ENCODE measurements at regions not wholly inside any gene's neighbourhood (a gene's known extent, or its start where the extent isn't known, plus 50 kb on each side); places are given as distances from the start of the nearest gene placed in this dataset.

DNA sequence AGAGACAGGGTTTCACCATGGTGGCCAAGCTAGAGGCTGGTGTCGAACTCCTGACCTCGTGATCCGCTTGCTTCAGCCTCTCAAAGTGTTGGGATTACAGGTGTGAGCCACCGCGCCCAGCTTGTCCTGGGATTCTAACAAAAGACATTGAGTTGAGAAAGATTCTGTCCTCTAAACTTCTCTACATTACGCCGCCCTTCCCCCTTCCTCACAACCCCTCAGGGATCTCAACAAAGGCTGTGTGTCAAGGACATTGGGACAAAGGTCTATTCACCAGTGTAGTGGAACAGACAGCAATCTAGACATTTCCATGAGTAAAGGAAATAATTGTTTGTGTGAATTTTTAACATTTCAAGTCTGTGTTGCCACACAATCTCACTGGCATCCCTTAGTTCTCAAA, 68.8 kb upstream of the KIF5B start:
- H3K27ac Mint-ChIP-seq, result no peak overlapping the region
- H3K36me3 Mint-ChIP-seq (ENCODE audit: low read depth), result no peaks in the 10 kb centered on the region
- CTCF ChIA-PET, result no interaction called here
- DNase-seq, result no peak
- no peak overlapping the region for H3K4me3 Mint-ChIP-seq
- peaks cover 6% of the 10 kb centered on the region for H3K9me3 Mint-ChIP-seq
- POLR2A ChIA-PET, result no interaction called here
- H3K27me3 Mint-ChIP-seq, result no peaks in the 10 kb centered on the region
- no peaks in the 10 kb centered on the region for H3K4me1 Mint-ChIP-seq

DNA sequence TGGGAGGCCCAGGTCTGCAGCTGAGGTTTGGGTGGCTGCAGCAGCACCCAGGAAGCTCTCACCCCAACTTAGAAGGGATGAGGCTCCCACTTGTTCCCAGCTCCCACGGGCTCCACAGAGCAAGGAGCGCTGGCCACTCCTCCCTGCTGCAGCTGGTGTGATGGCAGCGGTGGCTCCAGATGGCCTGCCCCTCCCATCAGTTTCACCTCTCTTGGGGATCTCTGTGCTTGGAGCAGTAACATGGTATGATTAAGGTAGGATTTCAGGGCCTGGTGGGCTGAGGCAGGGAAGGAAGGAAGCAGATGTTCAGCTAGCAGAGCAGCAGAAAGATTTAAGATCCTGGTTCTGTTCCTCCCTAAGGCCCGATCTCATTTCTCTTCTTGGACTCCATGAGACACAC, 66.8 kb upstream of the KIF5B start:
- Mint-ChIP-seq H3K36me3 (ENCODE audit: low read depth) (no peaks in the 10 kb centered on the region), H3K4me1 (no peaks in the 10 kb centered on the region), H3K4me3 (no peak overlapping the region), H3K27ac (no peak overlapping the region), H3K27me3 (peaks cover 3% of the 10 kb centered on the region), H3K9me3 (peaks cover 6% of the 10 kb centered on the region)
- ChIA-PET POLR2A (no interaction called here), CTCF (no interaction called here)
- DNase-seq, result no peak

DNA sequence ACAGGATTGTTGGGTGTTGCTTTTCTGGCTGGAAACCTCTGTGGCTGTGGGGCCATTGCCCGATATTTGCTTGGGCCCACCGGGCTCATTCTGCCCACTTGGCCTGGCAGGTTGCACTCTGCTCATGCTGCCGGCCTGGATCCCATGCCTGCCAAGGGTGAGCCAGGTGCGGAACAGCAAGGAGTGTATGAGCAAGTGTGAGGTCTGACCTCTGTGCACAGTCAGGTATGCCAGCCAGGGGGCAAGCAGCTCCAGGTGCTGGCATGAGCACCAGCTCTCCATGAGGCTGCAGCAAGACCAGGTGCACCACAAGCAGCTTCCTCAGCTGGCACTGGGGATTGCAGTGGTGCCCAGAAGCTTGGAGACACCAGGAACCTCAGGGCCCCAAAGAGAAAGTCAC, 65.4 kb upstream of the KIF5B start:
- Mint-ChIP-seq H3K27me3 (peaks cover 4% of the 10 kb centered on the region), H3K27ac (no peak overlapping the region), H3K4me1 (no peaks in the 10 kb centered on the region), H3K36me3 (ENCODE audit: low read depth) (no peaks in the 10 kb centered on the region), H3K9me3 (peaks cover 6% of the 10 kb centered on the region), H3K4me3 (no peak overlapping the region)
- ChIA-PET POLR2A (no interaction called here), CTCF (no interaction called here)
- DNase-seq, result no peak

DNA sequence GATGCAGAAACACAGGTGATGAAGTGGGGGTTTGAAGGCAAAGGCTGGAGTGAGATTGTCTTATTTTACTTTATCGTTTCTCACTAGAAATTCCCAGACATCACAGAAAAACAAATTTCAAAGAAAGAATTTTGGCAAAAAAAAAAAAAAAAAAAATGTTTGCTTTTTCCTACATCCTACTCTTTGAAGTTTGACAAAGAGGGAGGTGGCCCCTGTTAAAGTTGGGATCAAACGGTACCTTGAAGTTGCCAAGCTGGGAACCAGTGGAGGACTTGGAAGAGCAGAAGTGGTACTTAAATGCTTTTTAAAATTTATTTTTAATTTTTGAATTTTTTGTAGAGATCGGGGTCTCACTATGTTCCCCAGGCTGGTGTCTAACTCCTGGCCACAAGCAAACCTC, 63.9 kb upstream of the KIF5B start:
- Mint-ChIP-seq H3K4me3 (no peak overlapping the region), H3K27ac (no peak overlapping the region), H3K9me3 (peaks cover 6% of the 10 kb centered on the region), H3K36me3 (ENCODE audit: low read depth) (no peaks in the 10 kb centered on the region), H3K4me1 (no peaks in the 10 kb centered on the region), H3K27me3 (peaks cover 12% of the 10 kb centered on the region)
- CTCF ChIA-PET, result no interaction called here
- no peak for DNase-seq
- POLR2A ChIA-PET, result no interaction called here

DNA sequence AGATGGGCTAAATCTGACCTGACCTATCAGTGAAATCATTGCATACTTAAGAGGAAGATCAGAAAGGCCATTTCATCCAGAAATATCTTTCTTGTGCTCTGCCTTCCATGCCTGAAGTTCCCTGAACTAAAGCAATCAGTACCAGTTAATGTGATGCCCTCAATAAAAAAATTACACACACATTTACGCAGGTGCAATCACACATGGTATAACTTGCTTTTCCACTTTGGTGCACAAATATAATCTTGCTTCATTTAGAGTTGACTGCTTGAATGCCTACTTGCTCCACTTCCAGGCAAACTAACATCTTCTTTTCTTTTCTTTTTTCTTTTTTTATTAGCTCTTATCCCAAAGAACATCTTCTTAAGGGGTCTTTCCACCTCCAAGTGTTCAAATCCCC, 58.3 kb upstream of the KIF5B start:
- Mint-ChIP-seq H3K9me3 (no peaks in the 10 kb centered on the region), H3K27ac (no peak overlapping the region), H3K4me1 (no peaks in the 10 kb centered on the region), H3K4me3 (no peak overlapping the region), H3K27me3 (peaks cover 22% of the 10 kb centered on the region), H3K36me3 (ENCODE audit: low read depth) (no peaks in the 10 kb centered on the region)
- ChIA-PET CTCF (no interaction called here), POLR2A (no interaction called here)
- DNase-seq, result no peak

DNA sequence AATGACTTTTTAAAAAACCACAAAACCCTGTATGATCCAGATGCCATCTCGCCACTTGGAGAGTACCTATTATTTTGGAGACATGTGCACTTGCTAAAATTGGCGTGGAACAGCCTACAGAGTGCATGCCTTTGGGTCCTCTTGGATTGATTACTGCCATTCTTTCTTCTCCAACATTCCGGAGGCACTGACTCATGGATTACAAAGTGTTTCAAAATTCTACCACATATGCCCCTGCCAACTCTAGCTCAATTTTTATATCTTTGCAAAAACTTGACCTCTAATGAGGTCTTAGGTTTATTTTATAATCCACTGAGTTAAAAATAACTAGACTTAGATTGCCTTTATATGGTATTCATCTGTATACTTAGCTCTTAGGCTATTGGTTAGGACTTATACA, 55.8 kb upstream of the KIF5B start:
- no peak overlapping the region for H3K27ac Mint-ChIP-seq
- no peaks in the 10 kb centered on the region for H3K36me3 Mint-ChIP-seq (ENCODE audit: low read depth)
- ChIA-PET POLR2A (no interaction called here), CTCF (no interaction called here)
- no peaks in the 10 kb centered on the region for H3K9me3 Mint-ChIP-seq
- peaks cover 19% of the 10 kb centered on the region for H3K27me3 Mint-ChIP-seq
- H3K4me1 Mint-ChIP-seq, result no peaks in the 10 kb centered on the region
- DNase-seq, result no peak
- no peak overlapping the region for H3K4me3 Mint-ChIP-seq

DNA sequence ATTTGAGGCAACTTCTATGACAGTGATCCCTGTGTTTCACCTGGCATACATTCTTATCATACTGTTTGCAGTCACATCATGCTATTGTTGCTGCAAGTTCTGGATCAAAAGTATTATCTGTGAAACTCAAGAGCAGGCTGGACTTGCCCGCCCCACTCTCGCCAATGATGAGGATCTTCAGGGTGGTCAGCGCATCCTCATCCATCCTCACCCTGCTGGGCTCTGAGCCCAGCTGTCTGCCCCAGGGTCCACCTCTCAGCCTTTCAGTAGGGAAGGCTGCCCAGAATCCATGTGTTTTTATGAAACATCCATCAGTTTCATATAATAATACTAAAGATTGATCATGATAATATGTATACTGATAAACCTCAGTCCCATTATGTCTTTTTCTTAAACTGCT, 55.4 kb upstream of the KIF5B start:
- CTCF ChIA-PET, result no interaction called here
- no peaks in the 10 kb centered on the region for H3K9me3 Mint-ChIP-seq
- POLR2A ChIA-PET, result no interaction called here
- H3K4me1 Mint-ChIP-seq, result no peaks in the 10 kb centered on the region
- H3K27ac Mint-ChIP-seq, result no peak overlapping the region
- H3K4me3 Mint-ChIP-seq, result no peak overlapping the region
- DNase-seq, result no peak
- peaks cover 17% of the 10 kb centered on the region for H3K27me3 Mint-ChIP-seq
- no peaks in the 10 kb centered on the region for H3K36me3 Mint-ChIP-seq (ENCODE audit: low read depth)

DNA sequence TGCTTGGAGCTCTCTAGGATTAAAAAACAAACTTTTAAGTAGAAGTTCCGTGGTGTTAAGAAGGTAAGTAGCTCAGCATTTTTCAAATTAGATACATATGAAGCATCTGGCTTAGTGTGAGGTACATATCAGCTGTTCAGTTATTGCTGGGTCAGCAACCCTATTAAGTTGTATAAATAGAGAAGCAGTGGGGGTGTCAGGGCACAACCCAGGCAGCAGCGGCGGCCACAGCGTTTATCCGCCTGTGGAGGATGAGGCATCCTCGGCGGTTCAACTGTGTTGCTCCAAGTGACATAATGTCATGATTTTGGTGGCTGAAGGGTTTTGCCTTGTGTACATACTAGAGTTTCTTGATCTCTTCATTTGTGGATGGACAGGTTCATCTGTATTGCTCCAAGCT, 54.6 kb upstream of the KIF5B start:
- Mint-ChIP-seq H3K27ac (no peak overlapping the region), H3K4me1 (no peaks in the 10 kb centered on the region), H3K36me3 (ENCODE audit: low read depth) (no peaks in the 10 kb centered on the region), H3K27me3 (peaks cover 15% of the 10 kb centered on the region), H3K4me3 (no peak overlapping the region), H3K9me3 (no peaks in the 10 kb centered on the region)
- ChIA-PET CTCF (interaction anchor here (0.6 kb wide), 1 partner anchor 60 kb away, joined by 3 read pairs; no protein-coding TSS in a partner anchor), POLR2A (no interaction called here)
- no peak for DNase-seq

DNA sequence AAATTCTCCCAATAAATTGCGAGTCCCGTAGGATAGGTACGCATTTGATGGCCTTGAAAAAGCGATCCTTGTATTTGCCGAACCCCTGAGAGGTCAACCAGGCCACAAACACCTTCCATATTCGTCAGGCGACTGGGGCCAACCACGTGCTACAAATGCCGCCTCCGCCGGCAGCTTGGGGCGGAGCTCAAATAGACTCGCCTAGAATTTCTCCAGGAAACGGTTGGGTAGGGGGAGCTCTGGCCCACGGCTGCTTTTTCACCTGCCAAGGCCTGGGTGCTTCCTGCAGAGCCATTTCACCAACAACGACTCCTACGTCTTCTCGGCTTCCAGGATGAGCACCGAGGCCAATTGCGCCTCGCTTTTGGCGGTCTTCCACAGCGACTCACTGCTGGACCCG, 53.4 kb upstream of the KIF5B start:
- ChIA-PET POLR2A (no interaction called here), CTCF (no interaction called here)
- Mint-ChIP-seq H3K27me3 (peaks cover 6% of the 10 kb centered on the region), H3K36me3 (ENCODE audit: low read depth) (no peaks in the 10 kb centered on the region), H3K27ac (no peak overlapping the region), H3K9me3 (no peaks in the 10 kb centered on the region), H3K4me3 (no peak overlapping the region), H3K4me1 (no peaks in the 10 kb centered on the region)
- no peak for DNase-seq

Data from activated CD4-positive, alpha-beta memory T cell treated with anti-CD3 and anti-CD28 coated beads, Interleukin-2, amount 10 ng/mL, durations not matched to agents 7 days and 5 days (primary cell).